Liver (tissue), 8 donors: ENCODE measurements at regions not wholly inside any gene's neighbourhood (a gene's known extent, or its start where the extent isn't known, plus 50 kb on each side); places are given as distances from the start of the nearest gene placed in this dataset.

Experiments used
- DNase-seq: peaks from one replicate; pipeline ENCODE4 v3.0.0-alpha.2; 2017; ENCODE audit warnings: low spot score
- H3K27ac ChIP-seq, 2 donors: one replicate each; pipeline ENCODE4 v1.7.0; 2013; ENCODE audit warnings: inconsistent platforms in 2 of 2, low read length in 2 of 2, control low read depth in 1 of 2, low read depth in 1 of 2, mild to moderate bottlenecking in 1 of 2
- H3K27me3 ChIP-seq, 4 donors: one replicate each; pipeline versions ENCODE4 v1.6.1 to v1.7.0; 2013; ENCODE audit warnings: low read length in 3 of 4, inconsistent platforms in 1 of 4, mild to moderate bottlenecking in 1 of 4, moderate library complexity in 1 of 4; ENCODE audit not compliant: control insufficient read depth in 4 of 4, insufficient read depth in 4 of 4
- H3K36me3 ChIP-seq, 4 donors: one replicate each; pipeline versions ENCODE4 v1.6.1 to v1.7.0; 2013; ENCODE audit warnings: low read length in 3 of 4, mild to moderate bottlenecking in 3 of 4, low read depth in 1 of 4, moderate library complexity in 1 of 4; ENCODE audit not compliant: control insufficient read depth in 4 of 4, insufficient read depth in 3 of 4
- H3K4me1 ChIP-seq, 4 donors: one replicate each; pipeline versions ENCODE4 v1.6.1 to v1.7.0; 2013; ENCODE audit warnings: low read length in 3 of 4, mild to moderate bottlenecking in 3 of 4, moderate library complexity in 1 of 4; ENCODE audit not compliant: control insufficient read depth in 4 of 4, insufficient read depth in 4 of 4
- H3K4me3 ChIP-seq, 3 donors: one replicate each; pipeline versions ENCODE4 v1.6.1 to v1.7.0; 2013; ENCODE audit warnings: low read length in 3 of 3, control low read depth in 1 of 3, low read depth in 1 of 3, mild to moderate bottlenecking in 1 of 3
- H3K9ac ChIP-seq, 2 donors: one replicate each; pipeline ENCODE4 v1.7.0; 2013; ENCODE audit warnings: low read length in 2 of 2, mild to moderate bottlenecking in 2 of 2, moderate library complexity in 2 of 2, control low read depth in 1 of 2, low read depth in 1 of 2
- H3K9me3 ChIP-seq, 4 donors: one replicate each; pipeline versions ENCODE4 v1.6.1 to v1.7.0; 2013; ENCODE audit warnings: low read length in 3 of 4; ENCODE audit not compliant: control insufficient read depth in 4 of 4
- ATF3 ChIP-seq: IDR thresholded peaks from 2 replicates; pipeline ENCODE4 v1.6.1; 2016; ENCODE audit warnings: antibody characterized with exemption
- CTCF ChIP-seq: fragments of 150-350 bp; IDR thresholded peaks from 2 replicates; pipeline ENCODE4 v1.5.1; 2017; ENCODE audit warnings: improper control_type of control experiment, low read depth, low read length; ENCODE audit not compliant: missing input control
- EGR1 ChIP-seq, 2 donors: IDR thresholded peaks; 2 replicates each; pipeline ENCODE4 v1.6.1; 2016 to 2018; ENCODE audit warnings: antibody characterized with exemption in 2 of 2, low read depth in 2 of 2
- FOXA1 ChIP-seq: IDR thresholded peaks from 2 replicates; pipeline ENCODE4 v1.6.1; 2016; ENCODE audit warnings: antibody characterized with exemption
- FOXA2 ChIP-seq: IDR thresholded peaks from 2 replicates; pipeline ENCODE4 v1.6.1; 2016; ENCODE audit warnings: antibody characterized with exemption
- GABPA ChIP-seq, 2 donors: IDR thresholded peaks in 1 of 2; conservative IDR thresholded peaks in 1 of 2; 2 replicates each; pipeline ENCODE4 v1.6.1; 2016; ENCODE audit warnings: antibody characterized with exemption in 2 of 2, mild to moderate bottlenecking in 1 of 2, moderate library complexity in 1 of 2
- HNF4A ChIP-seq, 2 donors: conservative IDR thresholded peaks; 2 replicates each; pipeline ENCODE4 v1.6.1; 2016; ENCODE audit warnings: antibody characterized with exemption in 2 of 2, mild to moderate bottlenecking in 2 of 2
- HNF4G ChIP-seq: IDR thresholded peaks from 2 replicates; pipeline ENCODE4 v1.6.1; 2016; ENCODE audit warnings: antibody characterized with exemption
- JUND ChIP-seq, 2 donors: IDR thresholded peaks; 2 replicates each; pipeline ENCODE4 v1.6.1; 2016; ENCODE audit warnings: antibody characterized with exemption in 2 of 2
- MAX ChIP-seq: IDR thresholded peaks from 2 replicates; pipeline ENCODE4 v1.6.1; 2016; ENCODE audit warnings: antibody characterized with exemption
- NR2F2 ChIP-seq: IDR thresholded peaks from 2 replicates; pipeline ENCODE4 v1.6.1; 2016; ENCODE audit warnings: antibody characterized with exemption
- RAD21 ChIP-seq, 2 donors: IDR thresholded peaks; 2 replicates each; pipeline ENCODE4 v1.6.1; 2016; ENCODE audit warnings: antibody characterized with exemption in 2 of 2, mild to moderate bottlenecking in 2 of 2
- REST ChIP-seq: IDR thresholded peaks from 2 replicates; pipeline ENCODE4 v1.6.1; 2016; ENCODE audit warnings: antibody characterized with exemption, mild to moderate bottlenecking
- RXRA ChIP-seq, 2 donors: IDR thresholded peaks; 2 replicates each; pipeline ENCODE4 v1.6.1; 2017 to 2018; ENCODE audit warnings: antibody characterized with exemption in 2 of 2, mild to moderate bottlenecking in 1 of 2
- SP1 ChIP-seq: IDR thresholded peaks from 2 replicates; pipeline ENCODE4 v1.6.1; 2018; ENCODE audit warnings: antibody characterized with exemption, mild to moderate bottlenecking
- TAF1 ChIP-seq: conservative IDR thresholded peaks from 2 replicates; pipeline ENCODE4 v1.6.1; 2016; ENCODE audit warnings: antibody characterized with exemption, mild to moderate bottlenecking
- YY1 ChIP-seq: IDR thresholded peaks from 2 replicates; pipeline ENCODE4 v1.6.1; 2016; ENCODE audit warnings: antibody characterized with exemption, mild to moderate bottlenecking
- ZBTB33 ChIP-seq: IDR thresholded peaks from 2 replicates; pipeline ENCODE4 v1.6.1; 2016; ENCODE audit warnings: antibody characterized with exemption
- WGBS: extraction: QIAGEN DNeasy Blood & Tissue Kit; methylation state at CpG from one replicate; pipeline ENCODE4 v1.1.7; 2013; 5-methylcytosine and 5-hydroxymethylcytosine counted together
- donor health status: healthy.
- donor health status: healthy.
- donor health status: healthy.
- donor health status: healthy.
- donor health status: healthy.

- no peaks in the 10 kb centered on the region for H3K36me3 ChIP-seq
- WGBS, result 82% methylated on average over 4 of the region's 4 CpGs
- H3K9me3 ChIP-seq, result no peaks in the 10 kb centered on the region
- no peak overlapping the region for H3K9ac ChIP-seq
- H3K4me1 ChIP-seq, result no peaks in the 10 kb centered on the region
- TF ChIP-seq EGR1 (IDR thresholded peaks at IDR 0.05; ENCODE audit: low read depth in 2 of 2), result no peak
- no peak for TF ChIP-seq MAX
- TF ChIP-seq NR2F2, result no peak
- no peak for TF ChIP-seq FOXA1
- no peak for TF ChIP-seq JUND (IDR thresholded peaks at IDR 0.05)
- TF ChIP-seq RAD21 (IDR thresholded peaks at IDR 0.05), result peak in 1 of 2 donors; percentile 66
- DNase-seq, result no peak
- no peak overlapping the region for H3K27ac ChIP-seq
- no peaks in the 10 kb centered on the region for H3K27me3 ChIP-seq
- H3K4me3 ChIP-seq, result no peak overlapping the region
Measured at GRCh38 chr3:94990952-94991705, 928.3 kb downstream of the NSUN3 start.

GRCh38 chr3:94996743-94997142 lies 933.9 kb downstream of the NSUN3 start:
- no peaks in the 10 kb centered on the region for H3K27me3 ChIP-seq
- no peak overlapping the region for H3K27ac ChIP-seq
- H3K9me3 ChIP-seq, result no peaks in the 10 kb centered on the region
- no peaks in the 10 kb centered on the region for H3K4me1 ChIP-seq
- H3K4me3 ChIP-seq, result no peak overlapping the region
- WGBS, result 84% methylated on average over 3 of the region's 3 CpGs
- DNase-seq, result no peak
- H3K36me3 ChIP-seq, result no peaks in the 10 kb centered on the region
- no peak overlapping the region for H3K9ac ChIP-seq
- TF ChIP-seq FOXA2, result no peak
- no peak for TF ChIP-seq ZBTB33
- no peak for TF ChIP-seq REST
- TF ChIP-seq MAX, result no peak
- TF ChIP-seq JUND (IDR thresholded peaks at IDR 0.05), result no peak
- no peak for TF ChIP-seq CTCF
- no peak for TF ChIP-seq GABPA (IDR thresholded peaks at IDR 0.05 in 1 of 2, conservative IDR thresholded peaks at IDR 0.05 in 1 of 2)
- TF ChIP-seq TAF1, result no peak
- TF ChIP-seq NR2F2, result no peak
- no peak for TF ChIP-seq SP1
- no peak for TF ChIP-seq RXRA (IDR thresholded peaks at IDR 0.05)
- TF ChIP-seq ATF3, result no peak
- TF ChIP-seq EGR1 (IDR thresholded peaks at IDR 0.05; ENCODE audit: low read depth in 2 of 2), result no peak
- TF ChIP-seq HNF4A (conservative IDR thresholded peaks at IDR 0.05), result no peak
- no peak for TF ChIP-seq RAD21 (IDR thresholded peaks at IDR 0.05)
- no peak for TF ChIP-seq YY1
- TF ChIP-seq HNF4G, result no peak
- TF ChIP-seq FOXA1, result no peak
